GM13977 (cell line): ENCODE measurements at regions not wholly inside any gene's neighbourhood (a gene's known extent, or its start where the extent isn't known, plus 50 kb on each side); places are given as distances from the start of the nearest gene placed in this dataset.

Experiments
- DNase-seq: peaks from one replicate; pipeline ENCODE4 v3.0.0; 2012; ENCODE audit warnings: low spot score
- CTCF ChIP-seq: IDR thresholded peaks from 2 replicates; pipeline ENCODE4 v1.5.1; 2012; ENCODE audit warnings: mild to moderate bottlenecking, control low read depth; ENCODE audit not compliant: insufficient read depth; ENCODE audit errors: extremely low read depth, missing control alignments
- in situ Hi-C: fragments of 300-500 bp; cut with MboI; formaldehyde crosslinking; loops from one replicate; pipeline ENCODE4 v1.12.0; 2022; ENCODE audit warnings: low sequenced_read_pairs, low pct_unique_long_range_greater_than_20kb, mixed read lengths, inconsistent platforms; ENCODE audit not compliant: unreplicated experiment

GRCh38 chr2:41806286-41806685 lies 241.5 kb upstream of the PKDCC start:
- TF ChIP-seq CTCF = no peak
- no peak for DNase-seq
- in situ Hi-C loops = no loop called here

GRCh38 chr2:41821167-41821566 lies 226.7 kb upstream of the PKDCC start:
- in situ Hi-C loops = no loop called here
- no peak for DNase-seq
- TF ChIP-seq CTCF = no peak

- in situ Hi-C loops = no loop called here
- DNase-seq = no peak
- no peak for TF ChIP-seq CTCF
These were observed 220.9 kb upstream of the PKDCC start for GRCh38 chr2:41826921-41827320.

- DNase-seq = no peak
- in situ Hi-C loops = no loop called here
- no peak for TF ChIP-seq CTCF
These were observed 220.4 kb upstream of the PKDCC start for GRCh38 chr2:41827354-41827971.

GRCh38 chr2:41828052-41828643 lies 219.7 kb upstream of the PKDCC start:
- in situ Hi-C loops = no loop called here
- no peak for DNase-seq
- no peak for TF ChIP-seq CTCF

- TF ChIP-seq CTCF = no peak
These were observed 218.8 kb upstream of the PKDCC start for GRCh38 chr2:41829052-41829451.

GRCh38 chr2:41830600-41830999 lies 217.2 kb upstream of the PKDCC start:
- in situ Hi-C loops = no loop called here
- no peak for DNase-seq
- TF ChIP-seq CTCF = no peak

More at GRCh38 chr2:41829052-41829451, 218.8 kb upstream of the PKDCC start:
- no peak for DNase-seq
- in situ Hi-C loops = no loop called here
